ENCODE measurements at regions not wholly inside any gene's neighbourhood (a gene's known extent, or its start where the extent isn't known, plus 50 kb on each side); places are given as distances from the start of the nearest gene placed in this dataset.

DNA sequence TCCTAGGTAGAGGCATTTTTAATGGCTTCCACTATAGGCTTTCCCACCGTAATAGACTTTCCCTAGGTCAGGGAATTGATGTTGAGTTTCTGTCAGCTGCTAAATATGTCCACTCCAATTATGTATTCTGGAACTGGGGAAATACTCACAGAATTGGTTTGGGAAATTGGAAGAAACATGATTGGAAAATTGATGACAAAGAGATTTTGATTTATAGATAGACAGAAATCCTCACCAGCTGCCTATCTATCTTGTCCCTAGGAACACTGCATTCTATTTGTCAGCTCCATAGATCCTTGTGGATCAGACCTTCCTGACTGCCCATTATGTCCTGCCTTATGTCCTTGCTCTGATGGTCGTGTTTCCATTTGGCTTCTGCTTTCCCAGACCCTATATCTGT lies 75.6 kb upstream of the TNIK start:
- intact Hi-C loops (cut with DNase I), result no loop called here
- Histone ChIP-seq H3K9me3 (no peaks in the 10 kb centered on the region), H3K4me3 (no peak overlapping the region), H3K27ac (no peak overlapping the region), H3K27me3 (ENCODE audit: insufficient read depth in 3 of 3, low read length in 2 of 3) (no peaks in the 10 kb centered on the region), H3K4me1 (no peaks in the 10 kb centered on the region), H3K36me3 (ENCODE audit: insufficient read depth in 1 of 2, low read depth in 1 of 2) (no peaks in the 10 kb centered on the region)
- DNase-seq, result no peak
- TF ChIP-seq, protein P1, sequence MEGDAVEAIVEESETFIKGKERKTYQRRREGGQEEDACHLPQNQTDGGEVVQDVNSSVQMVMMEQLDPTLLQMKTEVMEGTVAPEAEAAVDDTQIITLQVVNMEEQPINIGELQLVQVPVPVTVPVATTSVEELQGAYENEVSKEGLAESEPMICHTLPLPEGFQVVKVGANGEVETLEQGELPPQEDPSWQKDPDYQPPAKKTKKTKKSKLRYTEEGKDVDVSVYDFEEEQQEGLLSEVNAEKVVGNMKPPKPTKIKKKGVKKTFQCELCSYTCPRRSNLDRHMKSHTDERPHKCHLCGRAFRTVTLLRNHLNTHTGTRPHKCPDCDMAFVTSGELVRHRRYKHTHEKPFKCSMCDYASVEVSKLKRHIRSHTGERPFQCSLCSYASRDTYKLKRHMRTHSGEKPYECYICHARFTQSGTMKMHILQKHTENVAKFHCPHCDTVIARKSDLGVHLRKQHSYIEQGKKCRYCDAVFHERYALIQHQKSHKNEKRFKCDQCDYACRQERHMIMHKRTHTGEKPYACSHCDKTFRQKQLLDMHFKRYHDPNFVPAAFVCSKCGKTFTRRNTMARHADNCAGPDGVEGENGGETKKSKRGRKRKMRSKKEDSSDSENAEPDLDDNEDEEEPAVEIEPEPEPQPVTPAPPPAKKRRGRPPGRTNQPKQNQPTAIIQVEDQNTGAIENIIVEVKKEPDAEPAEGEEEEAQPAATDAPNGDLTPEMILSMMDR (IDR thresholded peaks at IDR 0.05), result no peak
- ATAC-seq, result no peak
- WGBS, 3 donors, result 85 to 91% (median 87%) methylated on average over 2 of the region's 2 CpGs

DNA sequence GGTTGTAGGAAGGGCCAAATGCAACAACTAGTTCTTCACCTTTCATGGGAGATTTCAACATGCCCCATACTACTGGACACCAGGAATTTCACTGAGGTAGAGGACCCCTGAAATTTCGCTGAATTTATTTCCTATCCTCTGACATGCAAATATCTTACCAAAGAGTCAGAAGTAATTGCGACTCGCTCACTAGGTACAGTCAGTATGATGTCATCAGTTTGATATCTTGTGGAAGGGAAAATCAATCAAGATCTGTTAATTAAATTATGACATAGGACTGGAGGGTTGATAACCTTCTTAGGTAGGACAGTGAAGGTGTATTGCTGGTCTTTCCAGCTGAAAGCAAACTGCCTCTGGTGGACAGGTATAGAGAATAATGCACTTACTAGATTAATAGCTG lies 74.9 kb upstream of the TNIK start:
- Histone ChIP-seq H3K4me1 (no peaks in the 10 kb centered on the region), H3K36me3 (ENCODE audit: insufficient read depth in 1 of 2, low read depth in 1 of 2) (no peaks in the 10 kb centered on the region), H3K9me3 (no peaks in the 10 kb centered on the region), H3K4me3 (no peak overlapping the region), H3K27ac (no peak overlapping the region), H3K27me3 (ENCODE audit: insufficient read depth in 3 of 3, low read length in 2 of 3) (no peaks in the 10 kb centered on the region)
- 97 to 98% (median 97%) methylated on average over 3 of the region's 3 CpGs for WGBS, 3 donors
- intact Hi-C loops (cut with DNase I), result no loop called here
- TF ChIP-seq, protein P1 (IDR thresholded peaks at IDR 0.05), result no peak
- ATAC-seq, result no peak
- DNase-seq, result no peak

DNA sequence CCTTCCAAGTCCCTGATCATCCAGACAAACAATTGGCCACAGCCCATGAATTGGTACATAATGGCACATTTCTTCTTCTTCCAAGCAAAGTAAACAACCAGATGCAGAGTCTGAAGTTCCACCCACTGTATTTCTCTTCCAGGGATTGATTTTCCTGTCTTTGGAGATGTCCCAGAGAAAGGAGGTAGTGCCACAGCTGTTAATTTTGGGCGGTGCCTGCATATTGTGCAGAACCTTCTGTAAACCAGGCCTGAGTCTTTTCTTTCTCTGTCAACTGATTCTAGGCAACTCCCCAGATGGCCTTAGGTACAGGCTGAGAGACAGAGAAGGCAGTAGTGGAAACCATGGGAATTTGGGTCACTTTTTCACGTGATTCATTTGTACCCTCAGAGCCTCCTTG lies 73.5 kb upstream of the TNIK start:
- TF ChIP-seq, protein P1 (IDR thresholded peaks at IDR 0.05), result no peak
- no peak overlapping the region for H3K4me3 ChIP-seq
- intact Hi-C loops (cut with DNase I), result no loop called here
- H3K9me3 ChIP-seq, result no peaks in the 10 kb centered on the region
- no peak for ATAC-seq
- no peaks in the 10 kb centered on the region for H3K4me1 ChIP-seq
- no peaks in the 10 kb centered on the region for H3K27me3 ChIP-seq (ENCODE audit: insufficient read depth in 3 of 3, low read length in 2 of 3)
- no peak for DNase-seq
- H3K27ac ChIP-seq, result no peak overlapping the region
- H3K36me3 ChIP-seq (ENCODE audit: insufficient read depth in 1 of 2, low read depth in 1 of 2), result no peaks in the 10 kb centered on the region
- 71 to 81% (median 80%) methylated on average over 2 of the region's 2 CpGs for WGBS, 3 donors

DNA sequence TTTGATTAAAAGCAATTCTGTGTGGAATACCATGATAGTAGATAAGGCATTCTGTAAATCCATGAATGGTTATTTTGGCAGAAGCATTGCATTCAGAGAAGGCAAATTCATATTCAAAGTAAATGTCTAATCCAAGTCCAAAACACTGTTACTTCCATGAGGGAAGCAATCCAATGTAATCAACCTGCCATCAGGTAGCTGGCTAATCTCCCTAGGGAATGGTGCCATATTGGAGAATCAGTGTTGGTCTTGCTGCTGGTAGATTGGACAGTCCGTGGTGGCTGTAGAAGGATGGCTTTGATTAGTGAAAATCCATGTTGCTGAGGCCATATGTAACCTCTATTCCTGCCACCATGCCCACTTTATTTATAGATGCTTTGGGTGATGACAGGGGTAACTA lies 72.1 kb upstream of the TNIK start:
- Histone ChIP-seq H3K36me3 (ENCODE audit: insufficient read depth in 1 of 2, low read depth in 1 of 2) (no peaks in the 10 kb centered on the region), H3K4me3 (no peak overlapping the region), H3K4me1 (no peaks in the 10 kb centered on the region), H3K27me3 (ENCODE audit: insufficient read depth in 3 of 3, low read length in 2 of 3) (no peaks in the 10 kb centered on the region), H3K9me3 (no peaks in the 10 kb centered on the region), H3K27ac (no peak overlapping the region)
- no peak for DNase-seq
- intact Hi-C loops (cut with DNase I), result no loop called here
- WGBS, 3 donors, result 80 to 86% (median 86%) methylated on average over 1 of the region's 1 CpG
- ATAC-seq, result no peak
- TF ChIP-seq, protein P1 (IDR thresholded peaks at IDR 0.05), result no peak

DNA sequence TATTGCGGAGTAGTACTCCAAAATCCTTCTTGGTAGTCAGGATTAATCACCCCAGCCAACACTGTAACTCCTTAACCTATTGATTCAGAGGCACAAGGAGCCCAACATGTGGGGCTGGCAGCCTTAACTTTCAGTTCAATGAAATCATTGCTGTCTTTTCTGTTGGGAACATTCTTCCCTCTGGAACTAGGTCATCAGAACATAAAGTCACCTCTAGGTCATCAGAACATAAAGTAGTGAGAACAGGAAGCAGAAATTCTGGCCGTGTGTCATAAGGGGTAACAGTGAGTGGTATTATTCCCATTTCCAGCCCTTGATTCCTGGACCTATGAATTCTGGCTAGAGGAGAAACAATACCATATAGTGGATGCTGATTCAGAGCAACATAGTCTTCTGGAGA lies 71.5 kb upstream of the TNIK start:
- 76 to 85% (median 81%) methylated on average over 2 of the region's 2 CpGs for WGBS, 3 donors

More for the DNA sequence above, 71.5 kb upstream of the TNIK start:
- no peak for ATAC-seq
- TF ChIP-seq, protein P1 (IDR thresholded peaks at IDR 0.05), result no peak
- Histone ChIP-seq H3K4me3 (no peak overlapping the region), H3K27ac (no peak overlapping the region), H3K36me3 (ENCODE audit: insufficient read depth in 1 of 2, low read depth in 1 of 2) (no peaks in the 10 kb centered on the region), H3K27me3 (ENCODE audit: insufficient read depth in 3 of 3, low read length in 2 of 3) (no peaks in the 10 kb centered on the region), H3K4me1 (no peaks in the 10 kb centered on the region), H3K9me3 (no peaks in the 10 kb centered on the region)
- no peak for DNase-seq
- intact Hi-C loops (cut with DNase I), result no loop called here
